Cardiac fibroblast (primary cell): ENCODE measurements at regions not wholly inside any gene's neighbourhood (a gene's known extent, or its start where the extent isn't known, plus 50 kb on each side); places are given as distances from the start of the nearest gene placed in this dataset.
A peak's percentile ranks its signal among the peaks of the same experiment; 100 is the strongest.

Source experiments
- DNase-seq, 2 donors: peaks; one replicate each; pipeline versions ENCODE4 v3.0.0 to v3.0.0-alpha.2; 2010; ENCODE audit warnings: low read depth in 2 of 2
- H3K4me3 ChIP-seq, 2 donors: replicated peaks in 1 of 2; 1 replicate in 1 of 2; 2 replicates in 1 of 2; pipeline ENCODE4 v1.5.1; 2011; ENCODE audit warnings: low read depth in 2 of 2, low read length in 2 of 2, mild to moderate bottlenecking in 2 of 2, moderate library complexity in 1 of 2
- TF ChIP-seq, protein P1 (sequence below): IDR thresholded peaks from one replicate; pipeline ENCODE4 v1.5.1; 2011; ENCODE audit warnings: low read depth, mild to moderate bottlenecking, low read length, inconsistent platforms

DNA sequence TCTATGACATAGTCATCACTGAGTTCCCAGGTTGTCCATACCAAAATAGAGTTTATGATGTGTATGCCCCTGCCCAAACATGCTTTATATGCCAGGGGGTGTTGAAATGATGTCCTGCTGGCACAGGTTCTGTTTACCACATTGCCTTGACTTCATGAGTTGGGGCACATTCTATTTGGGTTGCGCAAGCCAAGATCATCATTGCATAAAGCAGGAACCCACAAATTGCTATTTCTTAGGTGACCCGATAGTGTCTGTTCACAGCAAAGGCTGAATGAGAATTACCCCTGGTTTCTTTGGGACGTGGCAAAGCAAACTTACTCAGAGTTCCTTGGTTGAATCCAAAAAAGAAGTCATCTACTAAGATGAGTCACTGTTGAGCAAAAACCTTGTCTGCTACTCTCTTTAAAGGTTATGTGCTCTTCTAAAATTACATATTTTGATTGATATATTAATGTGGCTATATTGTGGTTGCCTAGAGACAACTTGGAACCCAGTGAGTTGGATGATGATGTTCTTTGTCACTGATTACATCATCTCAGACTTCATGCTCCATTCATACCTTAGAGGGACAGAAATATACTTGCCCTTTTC lies 912.6 kb upstream of the SOX9 start:
- DNase-seq: peak; percentile 1 to 49
- no peak overlapping the region for H3K4me3 ChIP-seq
- TF ChIP-seq, protein P1, sequence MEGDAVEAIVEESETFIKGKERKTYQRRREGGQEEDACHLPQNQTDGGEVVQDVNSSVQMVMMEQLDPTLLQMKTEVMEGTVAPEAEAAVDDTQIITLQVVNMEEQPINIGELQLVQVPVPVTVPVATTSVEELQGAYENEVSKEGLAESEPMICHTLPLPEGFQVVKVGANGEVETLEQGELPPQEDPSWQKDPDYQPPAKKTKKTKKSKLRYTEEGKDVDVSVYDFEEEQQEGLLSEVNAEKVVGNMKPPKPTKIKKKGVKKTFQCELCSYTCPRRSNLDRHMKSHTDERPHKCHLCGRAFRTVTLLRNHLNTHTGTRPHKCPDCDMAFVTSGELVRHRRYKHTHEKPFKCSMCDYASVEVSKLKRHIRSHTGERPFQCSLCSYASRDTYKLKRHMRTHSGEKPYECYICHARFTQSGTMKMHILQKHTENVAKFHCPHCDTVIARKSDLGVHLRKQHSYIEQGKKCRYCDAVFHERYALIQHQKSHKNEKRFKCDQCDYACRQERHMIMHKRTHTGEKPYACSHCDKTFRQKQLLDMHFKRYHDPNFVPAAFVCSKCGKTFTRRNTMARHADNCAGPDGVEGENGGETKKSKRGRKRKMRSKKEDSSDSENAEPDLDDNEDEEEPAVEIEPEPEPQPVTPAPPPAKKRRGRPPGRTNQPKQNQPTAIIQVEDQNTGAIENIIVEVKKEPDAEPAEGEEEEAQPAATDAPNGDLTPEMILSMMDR: no peak

DNA sequence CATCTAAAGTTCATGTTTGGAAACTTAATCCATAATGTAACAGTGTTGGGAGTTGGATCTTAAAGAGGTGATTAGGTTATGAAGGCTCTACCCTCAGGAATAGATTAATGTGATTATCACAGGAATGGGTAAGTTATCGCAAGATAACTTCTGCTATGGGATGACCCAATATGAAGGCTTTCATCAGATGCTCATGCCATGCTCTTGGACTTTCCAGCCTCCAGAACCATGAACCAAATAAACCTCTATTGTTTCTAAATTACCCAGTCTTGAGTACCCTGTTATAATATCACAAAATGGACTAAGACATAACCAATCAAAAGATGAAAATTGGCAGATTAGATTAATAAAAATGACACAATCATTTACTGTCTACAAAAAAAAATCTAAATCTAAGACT lies 906.9 kb upstream of the SOX9 start:
- TF ChIP-seq, protein P1: no peak
- DNase-seq: no peak
- H3K4me3 ChIP-seq: no peak overlapping the region

DNA sequence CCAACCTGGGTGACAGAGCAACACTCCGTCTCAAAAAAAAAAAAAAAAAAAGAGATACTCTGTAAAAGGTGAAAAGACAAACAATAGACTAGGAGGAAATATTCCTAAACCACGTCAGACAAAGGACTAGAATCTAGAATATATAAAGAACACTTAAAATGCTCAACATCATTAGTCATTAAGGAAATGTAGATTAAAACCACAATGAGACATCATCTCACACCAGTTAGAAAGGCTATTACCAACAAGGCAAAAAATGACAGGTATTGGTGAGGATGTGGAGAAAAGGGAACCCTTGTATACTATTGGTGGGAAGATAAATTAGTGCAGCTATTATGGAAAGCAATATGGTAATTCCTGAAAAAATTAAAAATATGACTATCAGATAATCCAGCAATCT lies 903.1 kb upstream of the SOX9 start:
- no peak for DNase-seq
- TF ChIP-seq, protein P1: no peak
- H3K4me3 ChIP-seq: no peak overlapping the region

DNA sequence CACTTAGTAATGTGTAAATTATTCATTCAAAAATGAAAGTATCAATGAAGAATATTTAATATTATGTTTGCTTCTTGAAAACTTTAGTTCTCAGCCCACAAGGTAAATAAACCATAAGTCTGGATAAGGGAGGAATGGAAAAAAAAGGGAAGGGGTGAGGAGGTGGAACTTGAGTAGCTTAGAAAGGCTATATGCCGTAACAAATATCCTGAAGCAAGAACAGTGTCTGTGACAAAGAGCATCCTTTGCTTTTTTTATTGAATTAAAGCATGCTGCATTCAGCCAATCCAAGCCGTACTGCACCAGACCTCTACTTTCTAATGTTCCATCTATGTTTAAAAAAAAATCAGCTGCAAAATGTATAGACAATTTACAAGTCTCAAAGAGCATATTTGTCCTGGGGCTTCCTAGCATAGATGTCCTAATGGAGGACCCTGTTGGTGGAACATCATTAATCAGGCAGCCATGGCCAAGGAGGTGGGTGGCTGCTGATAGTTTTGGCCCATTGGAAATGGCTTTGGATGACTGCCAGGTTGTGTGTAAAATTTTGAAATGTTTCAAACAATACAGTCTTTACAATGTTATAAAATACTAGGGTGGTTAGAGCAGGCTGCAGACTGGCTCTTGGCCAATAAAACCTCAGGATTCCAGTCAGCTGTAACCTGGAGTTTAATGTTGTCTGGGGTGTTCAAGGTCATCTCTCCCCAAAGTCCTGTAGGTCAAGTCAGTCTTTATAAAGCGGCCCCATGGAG lies 895.8 kb upstream of the SOX9 start:
- peak in 1 of 2 donors; percentile 2 for DNase-seq
- TF ChIP-seq, protein P1: no peak
- H3K4me3 ChIP-seq: no peak overlapping the region

DNA sequence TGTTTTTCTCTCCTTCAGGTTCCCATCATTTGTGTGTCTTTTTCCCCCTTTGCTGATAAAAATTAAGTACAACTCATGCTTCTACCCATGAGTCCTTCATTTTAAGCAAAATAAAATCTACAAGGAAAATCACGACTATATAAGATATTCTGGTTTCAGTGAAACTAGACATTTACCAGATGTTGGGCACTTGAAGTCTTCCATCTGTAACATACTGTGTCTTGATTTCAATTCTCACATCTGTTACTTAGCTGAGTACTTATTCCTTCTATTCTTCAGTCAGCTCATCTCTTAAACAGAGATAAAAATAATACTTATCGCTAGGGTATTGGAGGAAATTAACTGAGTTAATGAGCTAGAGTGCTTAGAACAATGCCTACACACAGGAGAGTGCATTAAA lies 893.0 kb upstream of the SOX9 start:
- H3K4me3 ChIP-seq: no peak overlapping the region
- no peak for DNase-seq
- TF ChIP-seq, protein P1: no peak

DNA sequence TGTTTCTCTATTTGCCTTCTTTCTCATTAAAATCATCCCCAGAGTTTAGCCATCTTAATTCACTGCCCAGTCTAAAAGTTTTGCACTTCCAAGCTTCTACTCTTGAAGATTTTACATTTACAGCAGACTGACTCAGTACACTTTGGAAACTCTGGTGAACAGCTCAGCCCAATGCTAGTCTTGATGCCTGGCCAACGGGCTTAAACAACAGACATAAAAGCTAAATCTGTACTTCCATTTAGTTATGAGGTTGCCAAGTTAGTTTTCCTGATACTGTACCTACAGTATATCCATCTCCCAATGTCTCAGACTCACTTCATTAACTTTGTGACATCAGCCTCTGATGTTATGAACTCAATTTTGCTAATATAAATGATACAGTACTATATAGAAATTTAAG lies 891.8 kb upstream of the SOX9 start:
- TF ChIP-seq, protein P1: no peak
- DNase-seq: no peak
- H3K4me3 ChIP-seq: no peak overlapping the region
